A549 (cell line): ENCODE measurements at regions not wholly inside any gene's neighbourhood (a gene's known extent, or its start where the extent isn't known, plus 50 kb on each side); places are given as distances from the start of the nearest gene placed in this dataset.

Experiments
- CEBPB ChIP-seq, 2 experiments: fragments of >200 bp in 1 of 2; sonication (Bioruptor Twin) in 1 of 2; formaldehyde crosslinking in 1 of 2; IDR thresholded peaks; 2 replicates each; pipeline ENCODE4 v1.6.1; 2012 to 2016
- CHD2 ChIP-seq: fragments of 150-350 bp; IDR thresholded peaks from 2 replicates; pipeline ENCODE4 v1.6.1; 2014; ENCODE audit warnings: low read length; ENCODE audit not compliant: partially characterized antibody
- EP300 ChIP-seq, 2 experiments: fragments of >200 bp; sonication (Bioruptor Twin); formaldehyde crosslinking; IDR thresholded peaks; 2 replicates in 1 of 2; 3 replicates in 1 of 2; pipeline ENCODE4 v1.6.1; 2016 to 2017
- ESRRA ChIP-seq: fragments of 150-350 bp; IDR thresholded peaks from 2 replicates; pipeline ENCODE4 v1.6.1; 2014; ENCODE audit warnings: mild to moderate bottlenecking, low read length, borderline replicate concordance
- HDAC2 ChIP-seq: fragments of 200-600 bp; sonication (generic); IDR thresholded peaks from 2 replicates; pipeline ENCODE4 v1.6.1; 2016
- NPAS2 ChIP-seq: fragments of 250-450 bp; sonication (Bioruptor Pico); IDR thresholded peaks from 2 replicates; pipeline ENCODE4 v1.8.0; 2022; ENCODE audit warnings: mild to moderate bottlenecking, moderate library complexity, borderline replicate concordance
- POLR2A ChIP-seq: IDR thresholded peaks from 2 replicates; pipeline ENCODE4 v1.6.1; 2012; ENCODE audit warnings: mild to moderate bottlenecking, low read length
- TFCP2L1 ChIP-seq: fragments of 250-450 bp; sonication (Bioruptor Pico); IDR thresholded peaks from 2 replicates; pipeline ENCODE4 v1.5.0; 2021; ENCODE audit warnings: mild to moderate bottlenecking
- ZFP36 ChIP-seq: fragments of 450-650 bp; IDR thresholded peaks from 2 replicates; pipeline ENCODE4 v1.6.1; 2014; ENCODE audit warnings: borderline replicate concordance; ENCODE audit not compliant: partially characterized antibody
- TF ChIP-seq, protein P1 (sequence below): fragments of >200 bp; sonication (Bioruptor Twin); formaldehyde crosslinking; IDR thresholded peaks from 3 replicates; pipeline ENCODE4 v1.5.1; 2016
- TF ChIP-seq, protein P2 (sequence below): fragments of 200-600 bp; sonication (generic); IDR thresholded peaks from 2 replicates; pipeline ENCODE4 v1.6.1; 2016; ENCODE audit warnings: antibody characterized with exemption, mild to moderate bottlenecking, moderate library complexity
- TF ChIP-seq, protein P3 (sequence below): IDR thresholded peaks from 2 replicates; pipeline ENCODE4 v1.6.1; 2012
- TF ChIP-seq, protein P4 (sequence below): IDR thresholded peaks from 2 replicates; pipeline ENCODE4 v1.6.1; 2012
- TF ChIP-seq, protein P5 (sequence below): fragments of 450-650 bp; IDR thresholded peaks from 2 replicates; pipeline ENCODE4 v1.6.1; 2014; ENCODE audit warnings: antibody characterized with exemption

DNA sequence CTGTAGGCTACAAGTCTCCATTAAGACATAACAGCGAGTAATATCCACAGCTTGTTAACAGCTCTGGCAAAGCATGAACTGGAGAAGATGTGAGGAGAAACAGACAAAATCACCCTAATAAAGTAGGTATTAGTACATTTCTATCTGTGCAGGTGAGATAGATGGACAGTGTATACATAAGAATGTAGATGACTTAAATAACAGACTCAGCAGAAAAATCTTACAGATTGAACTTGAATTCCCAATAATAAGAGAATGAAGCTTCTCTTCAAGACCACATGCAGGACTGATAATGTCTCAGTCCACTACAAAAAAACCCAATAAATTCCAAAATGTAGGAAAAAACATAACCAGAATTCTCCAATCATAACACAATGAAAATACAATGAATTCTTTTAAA is 153.0 kb downstream of the IRX2 start:
- TF ChIP-seq, protein P1, sequence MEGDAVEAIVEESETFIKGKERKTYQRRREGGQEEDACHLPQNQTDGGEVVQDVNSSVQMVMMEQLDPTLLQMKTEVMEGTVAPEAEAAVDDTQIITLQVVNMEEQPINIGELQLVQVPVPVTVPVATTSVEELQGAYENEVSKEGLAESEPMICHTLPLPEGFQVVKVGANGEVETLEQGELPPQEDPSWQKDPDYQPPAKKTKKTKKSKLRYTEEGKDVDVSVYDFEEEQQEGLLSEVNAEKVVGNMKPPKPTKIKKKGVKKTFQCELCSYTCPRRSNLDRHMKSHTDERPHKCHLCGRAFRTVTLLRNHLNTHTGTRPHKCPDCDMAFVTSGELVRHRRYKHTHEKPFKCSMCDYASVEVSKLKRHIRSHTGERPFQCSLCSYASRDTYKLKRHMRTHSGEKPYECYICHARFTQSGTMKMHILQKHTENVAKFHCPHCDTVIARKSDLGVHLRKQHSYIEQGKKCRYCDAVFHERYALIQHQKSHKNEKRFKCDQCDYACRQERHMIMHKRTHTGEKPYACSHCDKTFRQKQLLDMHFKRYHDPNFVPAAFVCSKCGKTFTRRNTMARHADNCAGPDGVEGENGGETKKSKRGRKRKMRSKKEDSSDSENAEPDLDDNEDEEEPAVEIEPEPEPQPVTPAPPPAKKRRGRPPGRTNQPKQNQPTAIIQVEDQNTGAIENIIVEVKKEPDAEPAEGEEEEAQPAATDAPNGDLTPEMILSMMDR, result no peak
- no peak for TF ChIP-seq ZFP36
- no peak for TF ChIP-seq TFCP2L1 (CRISPR knock-in tag)
- TF ChIP-seq, protein P2, sequence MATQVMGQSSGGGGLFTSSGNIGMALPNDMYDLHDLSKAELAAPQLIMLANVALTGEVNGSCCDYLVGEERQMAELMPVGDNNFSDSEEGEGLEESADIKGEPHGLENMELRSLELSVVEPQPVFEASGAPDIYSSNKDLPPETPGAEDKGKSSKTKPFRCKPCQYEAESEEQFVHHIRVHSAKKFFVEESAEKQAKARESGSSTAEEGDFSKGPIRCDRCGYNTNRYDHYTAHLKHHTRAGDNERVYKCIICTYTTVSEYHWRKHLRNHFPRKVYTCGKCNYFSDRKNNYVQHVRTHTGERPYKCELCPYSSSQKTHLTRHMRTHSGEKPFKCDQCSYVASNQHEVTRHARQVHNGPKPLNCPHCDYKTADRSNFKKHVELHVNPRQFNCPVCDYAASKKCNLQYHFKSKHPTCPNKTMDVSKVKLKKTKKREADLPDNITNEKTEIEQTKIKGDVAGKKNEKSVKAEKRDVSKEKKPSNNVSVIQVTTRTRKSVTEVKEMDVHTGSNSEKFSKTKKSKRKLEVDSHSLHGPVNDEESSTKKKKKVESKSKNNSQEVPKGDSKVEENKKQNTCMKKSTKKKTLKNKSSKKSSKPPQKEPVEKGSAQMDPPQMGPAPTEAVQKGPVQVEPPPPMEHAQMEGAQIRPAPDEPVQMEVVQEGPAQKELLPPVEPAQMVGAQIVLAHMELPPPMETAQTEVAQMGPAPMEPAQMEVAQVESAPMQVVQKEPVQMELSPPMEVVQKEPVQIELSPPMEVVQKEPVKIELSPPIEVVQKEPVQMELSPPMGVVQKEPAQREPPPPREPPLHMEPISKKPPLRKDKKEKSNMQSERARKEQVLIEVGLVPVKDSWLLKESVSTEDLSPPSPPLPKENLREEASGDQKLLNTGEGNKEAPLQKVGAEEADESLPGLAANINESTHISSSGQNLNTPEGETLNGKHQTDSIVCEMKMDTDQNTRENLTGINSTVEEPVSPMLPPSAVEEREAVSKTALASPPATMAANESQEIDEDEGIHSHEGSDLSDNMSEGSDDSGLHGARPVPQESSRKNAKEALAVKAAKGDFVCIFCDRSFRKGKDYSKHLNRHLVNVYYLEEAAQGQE, result no peak
- no peak for TF ChIP-seq ESRRA
- TF ChIP-seq EP300 (IDR thresholded peaks at IDR 0.05), result no peak
- TF ChIP-seq, protein P3, sequence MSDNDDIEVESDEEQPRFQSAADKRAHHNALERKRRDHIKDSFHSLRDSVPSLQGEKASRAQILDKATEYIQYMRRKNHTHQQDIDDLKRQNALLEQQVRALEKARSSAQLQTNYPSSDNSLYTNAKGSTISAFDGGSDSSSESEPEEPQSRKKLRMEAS, result no peak
- TF ChIP-seq CEBPB (IDR thresholded peaks at IDR 0.05), result no peak
- TF ChIP-seq POLR2A, result no peak
- TF ChIP-seq, protein P4, sequence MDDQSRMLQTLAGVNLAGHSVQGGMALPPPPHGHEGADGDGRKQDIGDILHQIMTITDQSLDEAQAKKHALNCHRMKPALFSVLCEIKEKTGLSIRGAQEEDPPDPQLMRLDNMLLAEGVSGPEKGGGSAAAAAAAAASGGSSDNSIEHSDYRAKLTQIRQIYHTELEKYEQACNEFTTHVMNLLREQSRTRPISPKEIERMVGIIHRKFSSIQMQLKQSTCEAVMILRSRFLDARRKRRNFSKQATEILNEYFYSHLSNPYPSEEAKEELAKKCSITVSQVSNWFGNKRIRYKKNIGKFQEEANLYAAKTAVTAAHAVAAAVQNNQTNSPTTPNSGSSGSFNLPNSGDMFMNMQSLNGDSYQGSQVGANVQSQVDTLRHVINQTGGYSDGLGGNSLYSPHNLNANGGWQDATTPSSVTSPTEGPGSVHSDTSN, result no peak
- no peak for TF ChIP-seq HDAC2
- TF ChIP-seq, protein P5, sequence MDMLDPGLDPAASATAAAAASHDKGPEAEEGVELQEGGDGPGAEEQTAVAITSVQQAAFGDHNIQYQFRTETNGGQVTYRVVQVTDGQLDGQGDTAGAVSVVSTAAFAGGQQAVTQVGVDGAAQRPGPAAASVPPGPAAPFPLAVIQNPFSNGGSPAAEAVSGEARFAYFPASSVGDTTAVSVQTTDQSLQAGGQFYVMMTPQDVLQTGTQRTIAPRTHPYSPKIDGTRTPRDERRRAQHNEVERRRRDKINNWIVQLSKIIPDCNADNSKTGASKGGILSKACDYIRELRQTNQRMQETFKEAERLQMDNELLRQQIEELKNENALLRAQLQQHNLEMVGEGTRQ, result no peak
- no peak for TF ChIP-seq CHD2
- no peak for TF ChIP-seq NPAS2
